GM12878 (cell line): ENCODE measurements at regions not wholly inside any gene's neighbourhood (a gene's known extent, or its start where the extent isn't known, plus 50 kb on each side); places are given as distances from the start of the nearest gene placed in this dataset.

Source experiments
- ATAC-seq: fragments of 200-7000 bp; cut with Tn5 transposase; 3 replicates; pipeline ENCODE4 v1.9.1; 2020; ENCODE audit warnings: mild to moderate bottlenecking, moderate library complexity
- BruUV-seq: library from RNA; stranded (reverse); fragments of 400-500 nt; replicated peaks from 2 replicates; lab custom pipeline; 2021; lab: Mats Ljungman, UMichigan
- CTCF ChIA-PET: fragments of 300-600 bp; sonication (Branson Sonifier 250); formaldehyde crosslinking; extraction: SDS; loops from one replicate; lab custom pipeline; 2021; ENCODE audit warnings: inconsistent platforms; lab: Yijun Ruan, JAX
- POLR2A ChIA-PET: fragments of 350-600 bp; formaldehyde crosslinking; extraction: SDS; loops from one replicate; lab custom pipeline; 2021; ENCODE audit warnings: inconsistent platforms; lab: Charles Lee
- RAD21 ChIA-PET: fragments of 300-600 bp; sonication (Branson Sonifier 250); formaldehyde crosslinking; loops from one replicate; lab custom pipeline; 2023; ENCODE audit warnings: antibody characterized with exemption; ENCODE audit not compliant: unreplicated experiment; lab: Charles Lee
- SMC1A ChIA-PET: fragments of 300-600 bp; sonication (Branson Sonifier 250); formaldehyde crosslinking; loops from one replicate; lab custom pipeline; 2023; ENCODE audit not compliant: unreplicated experiment, uncharacterized antibody; lab: Charles Lee
- DNase-seq: peaks from one replicate; pipeline ENCODE4 v3.0.0-alpha.2; 2011; ENCODE audit warnings: low read depth, low spot score
- FAIRE-seq: peaks from 3 replicates; lab custom pipeline; 2011; peaks lifted over from hg19 to GRCh38; lab: Jason Lieb, UNC
- H2AFZ ChIP-seq: 2 replicates; pipeline ENCODE4 v1.6.0; 2011; ENCODE audit warnings: low read depth, low read length, control low read depth; ENCODE audit not compliant: control insufficient read depth
- H3K27ac ChIP-seq: 2 replicates; pipeline ENCODE4 v1.5.1; 2011; ENCODE audit warnings: control low read depth; ENCODE audit not compliant: control insufficient read depth, insufficient read depth
- H3K27me3 ChIP-seq, 2 experiments: replicated peaks in 1 of 2; 2 replicates each; pipeline versions ENCODE4 v1.6.0 to v1.6.1; 2011; ENCODE audit warnings: low read length in 1 of 2; ENCODE audit not compliant: control insufficient read depth in 2 of 2, insufficient read depth in 2 of 2
- H3K36me3 ChIP-seq, 2 experiments: 2 replicates each; pipeline ENCODE4 v1.5.1; 2011; ENCODE audit warnings: low read length in 1 of 2; ENCODE audit not compliant: control insufficient read depth in 2 of 2, insufficient read depth in 2 of 2
- H3K4me1 ChIP-seq: 2 replicates; pipeline ENCODE4 v1.6.1; 2011; ENCODE audit warnings: mild to moderate bottlenecking, low read length, moderate library complexity, mixed read lengths; ENCODE audit not compliant: control insufficient read depth, insufficient read depth
- H3K4me2 ChIP-seq: 2 replicates; pipeline ENCODE4 v1.6.0; 2011; ENCODE audit warnings: control low read depth; ENCODE audit not compliant: control insufficient read depth, insufficient read depth
- H3K4me3 ChIP-seq: fragments of 200-600 bp; sonication (generic); 2 replicates; pipeline ENCODE4 v1.5.1; 2016
- H3K79me2 ChIP-seq: 2 replicates; pipeline ENCODE4 v1.6.0; 2011; ENCODE audit warnings: low read length; ENCODE audit not compliant: control insufficient read depth, insufficient read depth
- H3K9ac ChIP-seq: 2 replicates; pipeline ENCODE4 v1.8.0; 2011; ENCODE audit warnings: low read length, control low read depth, mixed read lengths; ENCODE audit not compliant: control insufficient read depth, insufficient read depth
- H3K9me3 ChIP-seq: replicated peaks from 3 replicates; pipeline ENCODE4 v1.5.1; 2011; ENCODE audit warnings: mild to moderate bottlenecking, low read length; ENCODE audit not compliant: control insufficient read depth, insufficient read depth
- H4K20me1 ChIP-seq: 2 replicates; pipeline ENCODE4 v1.6.0; 2011; ENCODE audit not compliant: control insufficient read depth, insufficient read depth
- BRCA1 ChIP-seq: IDR thresholded peaks from 2 replicates; pipeline ENCODE4 v1.6.1; 2011; ENCODE audit warnings: low read depth, low read length, improper control_type of control experiment
- CHD2 ChIP-seq: IDR thresholded peaks from 2 replicates; pipeline ENCODE4 v1.6.1; 2011; ENCODE audit warnings: low read depth, low read length, improper control_type of control experiment, borderline replicate concordance
- CHD4 ChIP-seq: fragments of 200-600 bp; sonication (generic); IDR thresholded peaks from 2 replicates; pipeline ENCODE4 v1.6.1; 2016; ENCODE audit warnings: mild to moderate bottlenecking
- CREM ChIP-seq: IDR thresholded peaks from 2 replicates; pipeline ENCODE4 v1.6.1; 2014; ENCODE audit warnings: antibody characterized with exemption, low read depth
- GATAD2B ChIP-seq: fragments of 450-650 bp; conservative IDR thresholded peaks from 2 replicates; pipeline ENCODE4 v1.6.1; 2017; ENCODE audit warnings: low read depth, mild to moderate bottlenecking, moderate library complexity
- HCFC1 ChIP-seq: fragments of 150-350 bp; IDR thresholded peaks from 2 replicates; pipeline ENCODE4 v1.6.1; 2014; ENCODE audit warnings: low read length
- MEF2A ChIP-seq: IDR thresholded peaks from 2 replicates; pipeline ENCODE4 v1.6.1; 2011; ENCODE audit warnings: low read depth, mild to moderate bottlenecking, low read length, moderate library complexity; ENCODE audit not compliant: insufficient read depth
- NBN ChIP-seq: fragments of 450-650 bp; IDR thresholded peaks from 2 replicates; pipeline ENCODE4 v1.6.1; 2016
- NRF1 ChIP-seq: conservative IDR thresholded peaks from 2 replicates; pipeline ENCODE4 v1.6.1; 2011; ENCODE audit warnings: mild to moderate bottlenecking, low read depth, low read length, improper control_type of control experiment
- SP1 ChIP-seq: IDR thresholded peaks from one replicate; pipeline ENCODE4 v1.6.1; 2011; ENCODE audit warnings: low read depth, low read length
- SPI1 ChIP-seq: IDR thresholded peaks from 2 replicates; pipeline ENCODE4 v1.6.1; 2011; ENCODE audit warnings: low read depth, mild to moderate bottlenecking, low read length, moderate library complexity, borderline replicate concordance; ENCODE audit not compliant: insufficient read depth
- SREBF1 ChIP-seq: IDR thresholded peaks from 2 replicates; pipeline ENCODE4 v1.6.1; 2012; ENCODE audit warnings: mild to moderate bottlenecking, low read length
- ZNF207 ChIP-seq: fragments of 450-650 bp; IDR thresholded peaks from 2 replicates; pipeline ENCODE4 v1.6.1; 2014; ENCODE audit warnings: antibody characterized with exemption, mild to moderate bottlenecking, borderline replicate concordance
- ZNF24 ChIP-seq: fragments of 450-650 bp; IDR thresholded peaks from 2 replicates; pipeline ENCODE4 v1.6.1; 2017; ENCODE audit warnings: antibody characterized with exemption, mild to moderate bottlenecking
- WGBS: methylation state at CpG from one replicate; pipeline ENCODE4 v1.1.6; 2016; ENCODE audit warnings: low lambda C conversion rate; ENCODE audit not compliant: insufficient replicate concordance, insufficient coverage; ENCODE audit errors: missing lambda C conversion rate; 5-methylcytosine and 5-hydroxymethylcytosine counted together
- in situ Hi-C: fragments of 300-500 bp; cut with MboI; formaldehyde crosslinking; loops from 9 replicates; pipeline ENCODE4 v1.14.3; 2018; ENCODE audit warnings: mixed read lengths
- intact Hi-C: fragments of 100-400 bp; cut with micrococcal nuclease; formaldehyde crosslinking; loops from one replicate; pipeline ENCODE4 v1.14.2; 2022; ENCODE audit not compliant: unreplicated experiment
- TF ChIP-seq, protein P1 (sequence below): fragments of 450-650 bp; IDR thresholded peaks from 2 replicates; pipeline ENCODE4 v1.6.1; 2017; ENCODE audit warnings: antibody characterized with exemption, mild to moderate bottlenecking, moderate library complexity
- TF ChIP-seq, protein P2 (sequence below): IDR thresholded peaks from 2 replicates; pipeline ENCODE4 v1.6.1; 2012; ENCODE audit warnings: low read depth, low read length, improper control_type of control experiment
- TF ChIP-seq, protein P3 (sequence below): fragments of 150-350 bp; IDR thresholded peaks from 2 replicates; pipeline ENCODE4 v1.6.1; 2016; ENCODE audit warnings: low read depth, low read length

- Histone ChIP-seq H3K27ac (no peak overlapping the region), H3K4me1 (no peaks in the 10 kb centered on the region), H3K9me3 (no peaks in the 10 kb centered on the region), H3K4me3 (no peak overlapping the region), H3K36me3 (no peaks in the 10 kb centered on the region), H3K27me3 (peaks cover 0 to 5% of the 10 kb centered on the region in 2 experiments; a peak in 1 of 4 replicates), H3K9ac (no peak overlapping the region), H2AFZ (no peak overlapping the region), H3K4me2 (no peak overlapping the region), H4K20me1 (no peaks in the 10 kb centered on the region), H3K79me2 (no peaks in the 10 kb centered on the region)
- no peak for FAIRE-seq
- WGBS: 24% methylated on average over 4 of the region's 4 CpGs
- POLR2A ChIA-PET: no interaction called here
- ATAC-seq: no peak
- no peak for DNase-seq
- CTCF ChIA-PET: interaction anchor here (1.0 kb wide), 2 partner anchors 54 to 578 kb away, joined by 3 read pairs; no protein-coding TSS in a partner anchor
- RAD21 ChIA-PET: no interaction called here
- SMC1A ChIA-PET: interaction anchor here (1.1 kb wide), 1 partner anchor 53 kb away, joined by 4 read pairs; no protein-coding TSS in a partner anchor
- in situ Hi-C loops: no loop called here
- intact Hi-C loops: no loop called here
- BruUV-seq: no TSS peak
- TF ChIP-seq SP1: no peak
- TF ChIP-seq HCFC1: no peak
- TF ChIP-seq ZNF207: no peak
- TF ChIP-seq CHD4: no peak
- no peak for TF ChIP-seq GATAD2B
- no peak for TF ChIP-seq MEF2A
- TF ChIP-seq ZNF24: no peak
- TF ChIP-seq, protein P1, sequence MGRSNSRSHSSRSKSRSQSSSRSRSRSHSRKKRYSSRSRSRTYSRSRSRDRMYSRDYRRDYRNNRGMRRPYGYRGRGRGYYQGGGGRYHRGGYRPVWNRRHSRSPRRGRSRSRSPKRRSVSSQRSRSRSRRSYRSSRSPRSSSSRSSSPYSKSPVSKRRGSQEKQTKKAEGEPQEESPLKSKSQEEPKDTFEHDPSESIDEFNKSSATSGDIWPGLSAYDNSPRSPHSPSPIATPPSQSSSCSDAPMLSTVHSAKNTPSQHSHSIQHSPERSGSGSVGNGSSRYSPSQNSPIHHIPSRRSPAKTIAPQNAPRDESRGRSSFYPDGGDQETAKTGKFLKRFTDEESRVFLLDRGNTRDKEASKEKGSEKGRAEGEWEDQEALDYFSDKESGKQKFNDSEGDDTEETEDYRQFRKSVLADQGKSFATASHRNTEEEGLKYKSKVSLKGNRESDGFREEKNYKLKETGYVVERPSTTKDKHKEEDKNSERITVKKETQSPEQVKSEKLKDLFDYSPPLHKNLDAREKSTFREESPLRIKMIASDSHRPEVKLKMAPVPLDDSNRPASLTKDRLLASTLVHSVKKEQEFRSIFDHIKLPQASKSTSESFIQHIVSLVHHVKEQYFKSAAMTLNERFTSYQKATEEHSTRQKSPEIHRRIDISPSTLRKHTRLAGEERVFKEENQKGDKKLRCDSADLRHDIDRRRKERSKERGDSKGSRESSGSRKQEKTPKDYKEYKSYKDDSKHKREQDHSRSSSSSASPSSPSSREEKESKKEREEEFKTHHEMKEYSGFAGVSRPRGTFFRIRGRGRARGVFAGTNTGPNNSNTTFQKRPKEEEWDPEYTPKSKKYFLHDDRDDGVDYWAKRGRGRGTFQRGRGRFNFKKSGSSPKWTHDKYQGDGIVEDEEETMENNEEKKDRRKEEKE: no peak
- no peak for TF ChIP-seq NRF1
- TF ChIP-seq, protein P2, sequence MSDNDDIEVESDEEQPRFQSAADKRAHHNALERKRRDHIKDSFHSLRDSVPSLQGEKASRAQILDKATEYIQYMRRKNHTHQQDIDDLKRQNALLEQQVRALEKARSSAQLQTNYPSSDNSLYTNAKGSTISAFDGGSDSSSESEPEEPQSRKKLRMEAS: no peak
- no peak for TF ChIP-seq CHD2
- no peak for TF ChIP-seq BRCA1
- TF ChIP-seq, protein P3, sequence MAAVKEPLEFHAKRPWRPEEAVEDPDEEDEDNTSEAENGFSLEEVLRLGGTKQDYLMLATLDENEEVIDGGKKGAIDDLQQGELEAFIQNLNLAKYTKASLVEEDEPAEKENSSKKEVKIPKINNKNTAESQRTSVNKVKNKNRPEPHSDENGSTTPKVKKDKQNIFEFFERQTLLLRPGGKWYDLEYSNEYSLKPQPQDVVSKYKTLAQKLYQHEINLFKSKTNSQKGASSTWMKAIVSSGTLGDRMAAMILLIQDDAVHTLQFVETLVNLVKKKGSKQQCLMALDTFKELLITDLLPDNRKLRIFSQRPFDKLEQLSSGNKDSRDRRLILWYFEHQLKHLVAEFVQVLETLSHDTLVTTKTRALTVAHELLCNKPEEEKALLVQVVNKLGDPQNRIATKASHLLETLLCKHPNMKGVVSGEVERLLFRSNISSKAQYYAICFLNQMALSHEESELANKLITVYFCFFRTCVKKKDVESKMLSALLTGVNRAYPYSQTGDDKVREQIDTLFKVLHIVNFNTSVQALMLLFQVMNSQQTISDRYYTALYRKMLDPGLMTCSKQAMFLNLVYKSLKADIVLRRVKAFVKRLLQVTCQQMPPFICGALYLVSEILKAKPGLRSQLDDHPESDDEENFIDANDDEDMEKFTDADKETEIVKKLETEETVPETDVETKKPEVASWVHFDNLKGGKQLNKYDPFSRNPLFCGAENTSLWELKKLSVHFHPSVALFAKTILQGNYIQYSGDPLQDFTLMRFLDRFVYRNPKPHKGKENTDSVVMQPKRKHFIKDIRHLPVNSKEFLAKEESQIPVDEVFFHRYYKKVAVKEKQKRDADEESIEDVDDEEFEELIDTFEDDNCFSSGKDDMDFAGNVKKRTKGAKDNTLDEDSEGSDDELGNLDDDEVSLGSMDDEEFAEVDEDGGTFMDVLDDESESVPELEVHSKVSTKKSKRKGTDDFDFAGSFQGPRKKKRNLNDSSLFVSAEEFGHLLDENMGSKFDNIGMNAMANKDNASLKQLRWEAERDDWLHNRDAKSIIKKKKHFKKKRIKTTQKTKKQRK: no peak
- TF ChIP-seq CREM: no peak
- no peak for TF ChIP-seq SPI1
- TF ChIP-seq SREBF1: no peak
- TF ChIP-seq NBN: no peak
Observed at GRCh38 chr7:28350662-28351061, 61.7 kb upstream of the CREB5 start.
